ENCODE measurements at regions not wholly inside any gene's neighbourhood (a gene's known extent, or its start where the extent isn't known, plus 50 kb on each side); places are given as distances from the start of the nearest gene placed in this dataset.

DNA sequence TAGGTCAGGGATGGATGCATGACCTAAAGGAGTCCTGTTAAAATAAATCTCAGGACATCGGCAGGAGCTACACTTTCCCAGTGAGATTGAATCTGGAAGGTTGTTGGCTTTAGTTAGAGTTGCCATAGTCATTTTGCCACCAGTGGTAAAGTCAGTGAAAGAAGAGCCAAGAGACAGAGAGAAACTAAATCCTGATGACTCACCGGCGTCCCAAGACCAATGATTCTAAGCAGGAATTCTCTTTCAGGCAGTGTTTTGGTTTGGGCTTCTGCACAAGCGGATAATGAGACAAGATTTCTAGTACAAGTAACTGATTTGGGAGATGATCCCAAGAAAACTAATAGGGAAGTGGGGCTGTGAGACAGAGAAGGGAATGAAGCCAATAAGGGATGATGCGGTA lies 88.8 kb upstream of the ETS2 start:
- TF ChIP-seq POLR2A (IDR thresholded peaks at IDR 0.05; ENCODE audit: insufficient read depth in 1 of 2, low read depth in 2 of 2, low read length in 2 of 2) (no peak), RELA (CRISPR knock-in tag; IDR thresholded peaks at IDR 0.05) (no peak), ZMAT3 (CRISPR knock-in tag; conservative IDR thresholded peaks at IDR 0.05) (no peak)
